ENCODE measurements at regions not wholly inside any gene's neighbourhood (a gene's known extent, or its start where the extent isn't known, plus 50 kb on each side); places are given as distances from the start of the nearest gene placed in this dataset.

DNA sequence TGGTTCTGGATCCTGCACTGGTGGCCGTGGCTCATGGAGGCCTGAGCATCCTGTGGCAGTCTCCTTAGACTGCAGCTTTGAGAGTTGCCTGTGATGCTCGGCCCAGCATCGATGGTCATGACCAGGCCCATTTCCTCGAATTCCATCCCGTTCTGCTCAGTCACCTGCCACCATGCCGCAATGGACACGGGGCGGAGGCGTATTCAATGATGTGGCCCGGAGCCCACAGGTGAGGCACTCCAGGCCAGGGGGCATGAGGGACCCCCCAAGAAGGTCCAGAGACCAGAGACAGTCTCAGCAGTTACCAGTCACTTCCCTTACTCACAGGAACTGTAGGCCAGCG, 53.6 kb downstream of the SHANK2 start:
- H3K9me3 ChIP-seq = no peaks in the 10 kb centered on the region
- ATAC-seq = no peak
- H3K27ac ChIP-seq = no peak overlapping the region
- H3K27me3 ChIP-seq = peaks cover 24% of the 10 kb centered on the region
- H3K4me1 ChIP-seq = no peaks in the 10 kb centered on the region
- H3K36me3 ChIP-seq = no peaks in the 10 kb centered on the region
- no peak overlapping the region for H3K4me3 ChIP-seq
- WGBS, 2 donors (ENCODE audit: low coverage in 1 of 2) = 88% methylated on average over 3 of the region's 11 CpGs; no CpG with 5 or more reads in 1 of the 2 donors
- TF ChIP-seq POLR2AphosphoS5 (IDR thresholded peaks at IDR 0.05) (no peak), EP300 (IDR thresholded peaks at IDR 0.05) (no peak), POLR2A (IDR thresholded peaks at IDR 0.05) (no peak)

DNA sequence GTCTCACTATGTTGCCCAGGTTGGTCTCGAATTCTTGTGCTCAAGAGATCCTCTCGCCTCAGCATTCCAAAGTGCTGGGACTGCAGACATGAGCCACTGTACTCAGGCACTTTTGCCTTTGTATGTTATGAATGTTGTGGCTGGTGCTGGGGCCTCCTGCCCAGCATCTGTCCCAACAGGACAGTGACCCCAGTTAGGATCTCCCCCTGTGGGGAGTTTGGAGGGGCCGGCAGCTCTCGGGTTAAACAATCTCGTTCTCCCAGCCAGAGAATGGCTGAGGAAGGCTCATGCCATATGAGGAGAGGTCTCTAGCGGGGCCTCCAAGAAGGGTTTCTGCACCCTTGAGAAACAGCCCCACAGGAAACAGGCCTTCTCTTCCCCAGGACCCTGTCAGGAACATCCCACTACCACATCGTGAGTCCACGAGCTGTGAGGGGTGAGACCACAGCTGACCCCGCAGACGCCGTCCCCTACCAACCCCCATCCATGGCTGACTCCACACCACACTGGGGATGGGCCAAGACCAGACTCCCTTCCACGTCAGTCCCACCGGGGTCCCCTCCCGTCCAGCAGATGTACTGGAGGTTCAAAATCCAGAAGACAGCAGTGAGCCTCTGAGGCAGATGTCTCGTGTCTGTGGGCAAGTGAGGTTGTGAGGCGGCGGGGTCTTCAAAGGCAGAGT, 54.1 kb downstream of the SHANK2 start:
- Histone ChIP-seq H3K27ac (no peak overlapping the region), H3K36me3 (no peaks in the 10 kb centered on the region), H3K9me3 (no peaks in the 10 kb centered on the region), H3K4me1 (no peaks in the 10 kb centered on the region), H3K27me3 (peaks cover 22% of the 10 kb centered on the region), H3K4me3 (no peak overlapping the region)
- TF ChIP-seq, protein P1, sequence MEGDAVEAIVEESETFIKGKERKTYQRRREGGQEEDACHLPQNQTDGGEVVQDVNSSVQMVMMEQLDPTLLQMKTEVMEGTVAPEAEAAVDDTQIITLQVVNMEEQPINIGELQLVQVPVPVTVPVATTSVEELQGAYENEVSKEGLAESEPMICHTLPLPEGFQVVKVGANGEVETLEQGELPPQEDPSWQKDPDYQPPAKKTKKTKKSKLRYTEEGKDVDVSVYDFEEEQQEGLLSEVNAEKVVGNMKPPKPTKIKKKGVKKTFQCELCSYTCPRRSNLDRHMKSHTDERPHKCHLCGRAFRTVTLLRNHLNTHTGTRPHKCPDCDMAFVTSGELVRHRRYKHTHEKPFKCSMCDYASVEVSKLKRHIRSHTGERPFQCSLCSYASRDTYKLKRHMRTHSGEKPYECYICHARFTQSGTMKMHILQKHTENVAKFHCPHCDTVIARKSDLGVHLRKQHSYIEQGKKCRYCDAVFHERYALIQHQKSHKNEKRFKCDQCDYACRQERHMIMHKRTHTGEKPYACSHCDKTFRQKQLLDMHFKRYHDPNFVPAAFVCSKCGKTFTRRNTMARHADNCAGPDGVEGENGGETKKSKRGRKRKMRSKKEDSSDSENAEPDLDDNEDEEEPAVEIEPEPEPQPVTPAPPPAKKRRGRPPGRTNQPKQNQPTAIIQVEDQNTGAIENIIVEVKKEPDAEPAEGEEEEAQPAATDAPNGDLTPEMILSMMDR (IDR thresholded peaks at IDR 0.05) = no peak
- no peak for TF ChIP-seq POLR2A (IDR thresholded peaks at IDR 0.05)
- no peak for TF ChIP-seq EP300 (IDR thresholded peaks at IDR 0.05)
- no peak for TF ChIP-seq POLR2AphosphoS5 (IDR thresholded peaks at IDR 0.05)
- WGBS, 2 donors (ENCODE audit: low coverage in 1 of 2) = 87 to 100% methylated on average over 2 of the region's 17 CpGs
- ATAC-seq = no peak

DNA sequence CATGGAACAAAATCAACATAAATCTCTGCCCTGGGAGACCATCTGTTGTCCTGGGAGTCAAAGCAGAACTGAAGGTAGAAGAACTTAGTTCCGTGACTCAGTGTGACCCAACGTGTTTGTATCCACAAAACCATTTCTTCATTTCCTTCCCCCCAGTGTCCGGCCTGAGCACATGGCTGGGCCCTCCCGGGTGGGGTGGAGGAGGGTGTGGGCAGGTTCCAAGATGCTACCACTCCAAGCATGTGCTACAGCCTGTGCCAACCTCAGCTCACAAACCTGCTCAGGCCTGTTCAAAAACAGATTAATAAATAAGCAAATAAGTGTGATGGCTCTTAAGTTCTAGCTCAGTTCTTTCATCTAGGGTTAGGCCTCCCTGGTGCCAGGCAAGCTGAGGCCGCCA, 55.3 kb downstream of the SHANK2 start:
- H3K4me3 ChIP-seq = no peak overlapping the region
- no peak for ATAC-seq
- H3K9me3 ChIP-seq = no peaks in the 10 kb centered on the region
- peaks cover 19% of the 10 kb centered on the region for H3K27me3 ChIP-seq
- no peaks in the 10 kb centered on the region for H3K36me3 ChIP-seq
- no peak for TF ChIP-seq POLR2AphosphoS5 (IDR thresholded peaks at IDR 0.05)
- no peak for TF ChIP-seq EP300 (IDR thresholded peaks at IDR 0.05)
- no peak for TF ChIP-seq POLR2A (IDR thresholded peaks at IDR 0.05)
- TF ChIP-seq, protein P1 (IDR thresholded peaks at IDR 0.05) = no peak
- no peak overlapping the region for H3K27ac ChIP-seq
- H3K4me1 ChIP-seq = no peaks in the 10 kb centered on the region
- WGBS, 2 donors (ENCODE audit: low coverage in 1 of 2) = 65 to 86% methylated on average over 3 to 5 of the region's 5 CpGs

DNA sequence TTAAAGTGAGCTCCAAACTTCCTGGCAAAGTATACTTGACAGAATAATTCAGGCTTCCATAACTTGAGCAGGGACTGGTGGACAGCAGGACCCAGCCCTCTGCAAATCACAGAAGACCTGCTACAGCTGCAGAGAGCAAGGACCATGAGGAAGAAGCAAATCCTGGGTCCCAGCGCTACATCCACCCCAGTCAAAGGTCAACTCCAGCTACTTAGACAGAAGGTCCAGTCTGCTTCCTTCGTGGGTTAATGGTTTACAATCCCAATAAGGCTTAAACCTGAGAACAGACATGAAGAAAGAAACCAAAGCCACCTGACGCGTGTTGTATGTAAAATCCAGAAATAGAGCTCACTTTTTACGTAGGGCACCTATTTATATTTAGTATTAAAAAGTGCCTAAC, 57.7 kb downstream of the SHANK2 start:
- WGBS, 2 donors (ENCODE audit: low coverage in 1 of 2) = 84 to 96% methylated on average over 4 to 5 of the region's 5 CpGs
- Histone ChIP-seq H3K9me3 (no peaks in the 10 kb centered on the region), H3K4me3 (no peak overlapping the region), H3K27me3 (peaks cover 4% of the 10 kb centered on the region), H3K36me3 (no peaks in the 10 kb centered on the region), H3K27ac (no peak overlapping the region), H3K4me1 (no peaks in the 10 kb centered on the region)
- TF ChIP-seq POLR2AphosphoS5 (IDR thresholded peaks at IDR 0.05) = no peak
- TF ChIP-seq, protein P1 (IDR thresholded peaks at IDR 0.05) = no peak
- no peak for TF ChIP-seq EP300 (IDR thresholded peaks at IDR 0.05)
- no peak for TF ChIP-seq POLR2A (IDR thresholded peaks at IDR 0.05)
- no peak for ATAC-seq

DNA sequence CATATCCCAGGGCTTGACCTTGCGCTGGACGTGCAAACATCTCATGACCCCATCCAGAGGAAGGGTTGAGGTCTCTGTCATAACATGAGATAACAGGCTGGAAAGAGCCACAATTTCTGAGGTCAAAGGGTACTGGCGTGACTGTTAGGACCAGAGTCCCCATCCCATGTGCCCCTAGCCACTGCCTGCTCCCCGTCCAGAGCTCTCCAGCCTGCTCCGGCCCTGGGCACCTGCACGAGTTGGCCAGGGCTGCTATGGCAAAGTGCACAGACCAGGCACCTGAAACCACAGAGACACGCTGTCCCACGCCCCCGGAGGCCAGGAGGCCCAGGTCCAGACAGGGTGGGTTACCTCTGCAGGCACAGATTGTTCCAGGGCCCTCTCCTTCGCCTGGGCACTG, 58.9 kb downstream of the SHANK2 start:
- ATAC-seq = no peak
- Histone ChIP-seq H3K4me3 (no peak overlapping the region), H3K36me3 (no peaks in the 10 kb centered on the region), H3K27ac (no peak overlapping the region), H3K27me3 (peaks cover 4% of the 10 kb centered on the region), H3K4me1 (no peaks in the 10 kb centered on the region), H3K9me3 (no peaks in the 10 kb centered on the region)
- WGBS, 2 donors (ENCODE audit: low coverage in 1 of 2) = 74 to 100% methylated on average over 2 to 5 of the region's 10 CpGs
- TF ChIP-seq POLR2A (IDR thresholded peaks at IDR 0.05) (no peak), EP300 (IDR thresholded peaks at IDR 0.05) (no peak), POLR2AphosphoS5 (IDR thresholded peaks at IDR 0.05) (no peak)
- TF ChIP-seq, protein P1 (IDR thresholded peaks at IDR 0.05) = no peak

Measured in gastroesophageal sphincter (tissue), 4 donors.